Liver (tissue), 8 donors: ENCODE measurements at regions not wholly inside any gene's neighbourhood (a gene's known extent, or its start where the extent isn't known, plus 50 kb on each side); places are given as distances from the start of the nearest gene placed in this dataset.

ENCODE experiments used
- DNase-seq: peaks from one replicate; pipeline ENCODE4 v3.0.0-alpha.2; 2017; ENCODE audit warnings: low spot score
- H3K27ac ChIP-seq, 2 donors: one replicate each; pipeline ENCODE4 v1.7.0; 2013; ENCODE audit warnings: inconsistent platforms in 2 of 2, low read length in 2 of 2, control low read depth in 1 of 2, low read depth in 1 of 2, mild to moderate bottlenecking in 1 of 2
- H3K27me3 ChIP-seq, 4 donors: one replicate each; pipeline versions ENCODE4 v1.6.1 to v1.7.0; 2013; ENCODE audit warnings: low read length in 3 of 4, inconsistent platforms in 1 of 4, mild to moderate bottlenecking in 1 of 4, moderate library complexity in 1 of 4; ENCODE audit not compliant: control insufficient read depth in 4 of 4, insufficient read depth in 4 of 4
- H3K36me3 ChIP-seq, 4 donors: one replicate each; pipeline versions ENCODE4 v1.6.1 to v1.7.0; 2013; ENCODE audit warnings: low read length in 3 of 4, mild to moderate bottlenecking in 3 of 4, low read depth in 1 of 4, moderate library complexity in 1 of 4; ENCODE audit not compliant: control insufficient read depth in 4 of 4, insufficient read depth in 3 of 4
- H3K4me1 ChIP-seq, 4 donors: one replicate each; pipeline versions ENCODE4 v1.6.1 to v1.7.0; 2013; ENCODE audit warnings: low read length in 3 of 4, mild to moderate bottlenecking in 3 of 4, moderate library complexity in 1 of 4; ENCODE audit not compliant: control insufficient read depth in 4 of 4, insufficient read depth in 4 of 4
- H3K4me3 ChIP-seq, 3 donors: one replicate each; pipeline versions ENCODE4 v1.6.1 to v1.7.0; 2013; ENCODE audit warnings: low read length in 3 of 3, control low read depth in 1 of 3, low read depth in 1 of 3, mild to moderate bottlenecking in 1 of 3
- H3K9ac ChIP-seq, 2 donors: one replicate each; pipeline ENCODE4 v1.7.0; 2013; ENCODE audit warnings: low read length in 2 of 2, mild to moderate bottlenecking in 2 of 2, moderate library complexity in 2 of 2, control low read depth in 1 of 2, low read depth in 1 of 2
- H3K9me3 ChIP-seq, 4 donors: one replicate each; pipeline versions ENCODE4 v1.6.1 to v1.7.0; 2013; ENCODE audit warnings: low read length in 3 of 4; ENCODE audit not compliant: control insufficient read depth in 4 of 4
- EGR1 ChIP-seq, 2 donors: IDR thresholded peaks; 2 replicates each; pipeline ENCODE4 v1.6.1; 2016 to 2018; ENCODE audit warnings: antibody characterized with exemption in 2 of 2, low read depth in 2 of 2
- FOXA1 ChIP-seq: IDR thresholded peaks from 2 replicates; pipeline ENCODE4 v1.6.1; 2016; ENCODE audit warnings: antibody characterized with exemption
- FOXA2 ChIP-seq: IDR thresholded peaks from 2 replicates; pipeline ENCODE4 v1.6.1; 2016; ENCODE audit warnings: antibody characterized with exemption
- GABPA ChIP-seq, 2 donors: IDR thresholded peaks in 1 of 2; conservative IDR thresholded peaks in 1 of 2; 2 replicates each; pipeline ENCODE4 v1.6.1; 2016; ENCODE audit warnings: antibody characterized with exemption in 2 of 2, mild to moderate bottlenecking in 1 of 2, moderate library complexity in 1 of 2
- HNF4A ChIP-seq, 2 donors: conservative IDR thresholded peaks; 2 replicates each; pipeline ENCODE4 v1.6.1; 2016; ENCODE audit warnings: antibody characterized with exemption in 2 of 2, mild to moderate bottlenecking in 2 of 2
- MAX ChIP-seq: IDR thresholded peaks from 2 replicates; pipeline ENCODE4 v1.6.1; 2016; ENCODE audit warnings: antibody characterized with exemption
- NR2F2 ChIP-seq: IDR thresholded peaks from 2 replicates; pipeline ENCODE4 v1.6.1; 2016; ENCODE audit warnings: antibody characterized with exemption
- RAD21 ChIP-seq, 2 donors: IDR thresholded peaks; 2 replicates each; pipeline ENCODE4 v1.6.1; 2016; ENCODE audit warnings: antibody characterized with exemption in 2 of 2, mild to moderate bottlenecking in 2 of 2
- REST ChIP-seq: IDR thresholded peaks from 2 replicates; pipeline ENCODE4 v1.6.1; 2016; ENCODE audit warnings: antibody characterized with exemption, mild to moderate bottlenecking
- RXRA ChIP-seq, 2 donors: IDR thresholded peaks; 2 replicates each; pipeline ENCODE4 v1.6.1; 2017 to 2018; ENCODE audit warnings: antibody characterized with exemption in 2 of 2, mild to moderate bottlenecking in 1 of 2
- SP1 ChIP-seq: IDR thresholded peaks from 2 replicates; pipeline ENCODE4 v1.6.1; 2018; ENCODE audit warnings: antibody characterized with exemption, mild to moderate bottlenecking
- TAF1 ChIP-seq: conservative IDR thresholded peaks from 2 replicates; pipeline ENCODE4 v1.6.1; 2016; ENCODE audit warnings: antibody characterized with exemption, mild to moderate bottlenecking
- YY1 ChIP-seq: IDR thresholded peaks from 2 replicates; pipeline ENCODE4 v1.6.1; 2016; ENCODE audit warnings: antibody characterized with exemption, mild to moderate bottlenecking
- WGBS: extraction: QIAGEN DNeasy Blood & Tissue Kit; methylation state at CpG from one replicate; pipeline ENCODE4 v1.1.7; 2013; 5-methylcytosine and 5-hydroxymethylcytosine counted together
- TF ChIP-seq, protein P1 (sequence below): fragments of 150-350 bp; IDR thresholded peaks from 2 replicates; pipeline ENCODE4 v1.5.1; 2017; ENCODE audit warnings: improper control_type of control experiment, low read depth, low read length; ENCODE audit not compliant: missing input control
- TF ChIP-seq, protein P2 (sequence below): IDR thresholded peaks from 2 replicates; pipeline ENCODE4 v1.6.1; 2016; ENCODE audit warnings: antibody characterized with exemption
- TF ChIP-seq, protein P3 (sequence below): IDR thresholded peaks from 2 replicates; pipeline ENCODE4 v1.6.1; 2016; ENCODE audit warnings: antibody characterized with exemption
- donor health status: healthy.
- donor health status: healthy.
- donor health status: healthy.
- donor health status: healthy.
- donor health status: healthy.

GRCh38 chr18:29146068-29146467 is 969.1 kb upstream of the CDH2 start:
- H3K27ac ChIP-seq: no peak overlapping the region
- no peak overlapping the region for H3K9ac ChIP-seq
- TF ChIP-seq, protein P1, sequence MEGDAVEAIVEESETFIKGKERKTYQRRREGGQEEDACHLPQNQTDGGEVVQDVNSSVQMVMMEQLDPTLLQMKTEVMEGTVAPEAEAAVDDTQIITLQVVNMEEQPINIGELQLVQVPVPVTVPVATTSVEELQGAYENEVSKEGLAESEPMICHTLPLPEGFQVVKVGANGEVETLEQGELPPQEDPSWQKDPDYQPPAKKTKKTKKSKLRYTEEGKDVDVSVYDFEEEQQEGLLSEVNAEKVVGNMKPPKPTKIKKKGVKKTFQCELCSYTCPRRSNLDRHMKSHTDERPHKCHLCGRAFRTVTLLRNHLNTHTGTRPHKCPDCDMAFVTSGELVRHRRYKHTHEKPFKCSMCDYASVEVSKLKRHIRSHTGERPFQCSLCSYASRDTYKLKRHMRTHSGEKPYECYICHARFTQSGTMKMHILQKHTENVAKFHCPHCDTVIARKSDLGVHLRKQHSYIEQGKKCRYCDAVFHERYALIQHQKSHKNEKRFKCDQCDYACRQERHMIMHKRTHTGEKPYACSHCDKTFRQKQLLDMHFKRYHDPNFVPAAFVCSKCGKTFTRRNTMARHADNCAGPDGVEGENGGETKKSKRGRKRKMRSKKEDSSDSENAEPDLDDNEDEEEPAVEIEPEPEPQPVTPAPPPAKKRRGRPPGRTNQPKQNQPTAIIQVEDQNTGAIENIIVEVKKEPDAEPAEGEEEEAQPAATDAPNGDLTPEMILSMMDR: no peak
- TF ChIP-seq TAF1: no peak
- no peak for TF ChIP-seq REST
- no peak for TF ChIP-seq GABPA (IDR thresholded peaks at IDR 0.05 in 1 of 2, conservative IDR thresholded peaks at IDR 0.05 in 1 of 2)
- TF ChIP-seq, protein P2, sequence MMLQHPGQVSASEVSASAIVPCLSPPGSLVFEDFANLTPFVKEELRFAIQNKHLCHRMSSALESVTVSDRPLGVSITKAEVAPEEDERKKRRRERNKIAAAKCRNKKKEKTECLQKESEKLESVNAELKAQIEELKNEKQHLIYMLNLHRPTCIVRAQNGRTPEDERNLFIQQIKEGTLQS: no peak
- no peak for TF ChIP-seq SP1
- no peak for TF ChIP-seq EGR1 (IDR thresholded peaks at IDR 0.05; ENCODE audit: low read depth in 2 of 2)
- no peak for TF ChIP-seq RXRA (IDR thresholded peaks at IDR 0.05)
- no peak for TF ChIP-seq HNF4A (conservative IDR thresholded peaks at IDR 0.05)
- TF ChIP-seq FOXA2: no peak
- TF ChIP-seq MAX: no peak
- no peak for TF ChIP-seq RAD21 (IDR thresholded peaks at IDR 0.05)
- no peak for TF ChIP-seq FOXA1
- TF ChIP-seq YY1: no peak
- no peaks in the 10 kb centered on the region for H3K4me1 ChIP-seq
- no peaks in the 10 kb centered on the region for H3K9me3 ChIP-seq
- H3K27me3 ChIP-seq: no peaks in the 10 kb centered on the region
- H3K4me3 ChIP-seq: no peak overlapping the region
- no peaks in the 10 kb centered on the region for H3K36me3 ChIP-seq
- no peak for DNase-seq
- 54% methylated on average over 4 of the region's 4 CpGs for WGBS

- Histone ChIP-seq H3K36me3 (no peaks in the 10 kb centered on the region), H3K9me3 (no peaks in the 10 kb centered on the region), H3K27ac (no peak overlapping the region), H3K4me3 (no peak overlapping the region), H3K4me1 (no peaks in the 10 kb centered on the region), H3K9ac (no peak overlapping the region), H3K27me3 (no peaks in the 10 kb centered on the region)
- WGBS: 80% methylated on average over 2 of the region's 2 CpGs
- DNase-seq: no peak
- TF ChIP-seq, protein P3, sequence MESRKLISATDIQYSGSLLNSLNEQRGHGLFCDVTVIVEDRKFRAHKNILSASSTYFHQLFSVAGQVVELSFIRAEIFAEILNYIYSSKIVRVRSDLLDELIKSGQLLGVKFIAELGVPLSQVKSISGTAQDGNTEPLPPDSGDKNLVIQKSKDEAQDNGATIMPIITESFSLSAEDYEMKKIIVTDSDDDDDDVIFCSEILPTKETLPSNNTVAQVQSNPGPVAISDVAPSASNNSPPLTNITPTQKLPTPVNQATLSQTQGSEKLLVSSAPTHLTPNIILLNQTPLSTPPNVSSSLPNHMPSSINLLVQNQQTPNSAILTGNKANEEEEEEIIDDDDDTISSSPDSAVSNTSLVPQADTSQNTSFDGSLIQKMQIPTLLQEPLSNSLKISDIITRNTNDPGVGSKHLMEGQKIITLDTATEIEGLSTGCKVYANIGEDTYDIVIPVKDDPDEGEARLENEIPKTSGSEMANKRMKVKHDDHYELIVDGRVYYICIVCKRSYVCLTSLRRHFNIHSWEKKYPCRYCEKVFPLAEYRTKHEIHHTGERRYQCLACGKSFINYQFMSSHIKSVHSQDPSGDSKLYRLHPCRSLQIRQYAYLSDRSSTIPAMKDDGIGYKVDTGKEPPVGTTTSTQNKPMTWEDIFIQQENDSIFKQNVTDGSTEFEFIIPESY: no peak
- TF ChIP-seq REST (no peak), MAX (no peak), HNF4A (conservative IDR thresholded peaks at IDR 0.05) (no peak), TAF1 (no peak), RAD21 (IDR thresholded peaks at IDR 0.05) (no peak), NR2F2 (no peak), YY1 (no peak), GABPA (IDR thresholded peaks at IDR 0.05 in 1 of 2, conservative IDR thresholded peaks at IDR 0.05 in 1 of 2) (no peak), EGR1 (IDR thresholded peaks at IDR 0.05; ENCODE audit: low read depth in 2 of 2) (no peak), RXRA (IDR thresholded peaks at IDR 0.05) (no peak), FOXA1 (no peak)
- TF ChIP-seq, protein P1: no peak
- TF ChIP-seq, protein P2: no peak
Measured at GRCh38 chr18:29140590-29140989, 963.7 kb upstream of the CDH2 start.
